A673 (cell line): ENCODE measurements at regions not wholly inside any gene's neighbourhood (a gene's known extent, or its start where the extent isn't known, plus 50 kb on each side); places are given as distances from the start of the nearest gene placed in this dataset.

Source experiments
- BruUV-seq: library from RNA; stranded (reverse); fragments of 400-500 nt; replicated peaks from 2 replicates; lab custom pipeline; 2021; lab: Mats Ljungman, UMichigan
- CTCF ChIA-PET: fragments of 300-600 bp; sonication (Branson Sonifier 250); formaldehyde crosslinking; loops from one replicate; lab custom pipeline; 2022; ENCODE audit warnings: antibody characterized with exemption; lab: Charles Lee
- POLR2A ChIA-PET: fragments of 300-600 bp; sonication (Branson Sonifier 250); formaldehyde crosslinking; loops from one replicate; lab custom pipeline; 2022; ENCODE audit warnings: antibody characterized with exemption; ENCODE audit not compliant: low non-redundant PET; lab: Charles Lee
- DNase-seq: peaks from one replicate; pipeline ENCODE4 v3.0.0-alpha.2; 2015; ENCODE audit warnings: low spot score
- H3K27ac ChIP-seq: fragments of 200-600 bp; sonication (generic); 2 replicates; pipeline ENCODE4 v1.5.1; 2016; ENCODE audit warnings: mixed run types, low read depth, mild to moderate bottlenecking, mixed read lengths, antibody characterized with exemption, low read length; ENCODE audit not compliant: poor library complexity, severe bottlenecking
- H3K27me3 ChIP-seq: fragments of 200-600 bp; sonication (generic); replicated peaks from 2 replicates; pipeline ENCODE4 v1.6.1; 2017; ENCODE audit warnings: mixed run types, low read depth, mild to moderate bottlenecking, mixed read lengths, antibody characterized with exemption, low read length; ENCODE audit not compliant: insufficient read depth, poor library complexity
- H3K36me3 ChIP-seq: fragments of 200-600 bp; sonication (generic); 2 replicates; pipeline ENCODE4 v1.6.1; 2016; ENCODE audit warnings: mixed run types, mild to moderate bottlenecking, mixed read lengths, antibody characterized with exemption, low read length; ENCODE audit not compliant: insufficient read depth, poor library complexity, severe bottlenecking
- H3K4me1 ChIP-seq: fragments of 200-600 bp; sonication (generic); 2 replicates; pipeline ENCODE4 v1.6.1; 2017; ENCODE audit warnings: mixed run types, mild to moderate bottlenecking, mixed read lengths, antibody characterized with exemption, low read length; ENCODE audit not compliant: insufficient read depth, poor library complexity, severe bottlenecking
- H3K4me3 ChIP-seq: fragments of 200-600 bp; sonication (generic); 2 replicates; pipeline ENCODE4 v1.5.1; 2016; ENCODE audit warnings: low read depth, mixed run types, mild to moderate bottlenecking, mixed read lengths, low read length; ENCODE audit not compliant: poor library complexity, severe bottlenecking
- H3K9me3 ChIP-seq: fragments of 200-600 bp; sonication (generic); 2 replicates; pipeline ENCODE4 v1.6.1; 2016; ENCODE audit warnings: mixed run types, low read depth, mild to moderate bottlenecking, mixed read lengths, antibody characterized with exemption, low read length; ENCODE audit not compliant: poor library complexity, severe bottlenecking
- EZH2 ChIP-seq: fragments of 200-600 bp; sonication (generic); IDR thresholded peaks from 2 replicates; pipeline ENCODE4 v1.6.1; 2017; ENCODE audit warnings: borderline replicate concordance, low read depth, mild to moderate bottlenecking, mixed read lengths, antibody characterized with exemption, low read length; ENCODE audit not compliant: poor library complexity, severe bottlenecking
- intact Hi-C: fragments of 100-400 bp; cut with micrococcal nuclease; formaldehyde crosslinking; loops from one replicate; pipeline ENCODE4 v1.10.0; 2022; ENCODE audit not compliant: unreplicated experiment
- TF ChIP-seq, protein P1 (sequence below): fragments of 300-800, 200-600 bp; sonication (generic); conservative IDR thresholded peaks from 2 replicates; pipeline ENCODE4 v1.5.1; 2017; ENCODE audit warnings: low read depth, mild to moderate bottlenecking, antibody characterized with exemption, low read length, moderate library complexity, mixed read lengths

DNA sequence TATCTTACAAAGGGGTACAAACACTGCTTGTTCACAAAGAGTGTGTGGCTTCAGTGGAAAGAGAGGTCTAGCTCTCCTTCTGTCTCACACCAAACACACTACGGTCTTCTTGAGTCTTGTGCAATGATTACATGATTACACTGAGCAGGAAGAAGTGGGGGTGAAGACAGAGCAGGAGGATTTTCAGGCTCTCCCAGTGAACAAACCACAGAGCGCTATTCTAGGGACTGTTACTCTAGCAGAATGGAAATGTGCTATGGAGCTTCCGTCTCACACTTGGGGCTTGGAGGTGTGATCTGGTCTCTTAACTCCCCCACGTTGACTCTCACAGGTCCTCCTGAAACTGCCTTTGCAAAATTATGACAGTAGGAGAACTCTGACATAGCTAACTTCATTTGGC is 203.4 kb downstream of the MYLK4 start:
- no peak for DNase-seq
- H3K27ac ChIP-seq: no peak overlapping the region
- no peaks in the 10 kb centered on the region for H3K4me1 ChIP-seq
- no peak overlapping the region for H3K4me3 ChIP-seq
- no peaks in the 10 kb centered on the region for H3K9me3 ChIP-seq
- ChIA-PET POLR2A (no interaction called here), CTCF (no interaction called here)
- BruUV-seq: no TSS peak
- intact Hi-C loops: no loop called here
- H3K36me3 ChIP-seq: no peaks in the 10 kb centered on the region
- no peaks in the 10 kb centered on the region for H3K27me3 ChIP-seq
- TF ChIP-seq EZH2: no peak
- TF ChIP-seq, protein P1, sequence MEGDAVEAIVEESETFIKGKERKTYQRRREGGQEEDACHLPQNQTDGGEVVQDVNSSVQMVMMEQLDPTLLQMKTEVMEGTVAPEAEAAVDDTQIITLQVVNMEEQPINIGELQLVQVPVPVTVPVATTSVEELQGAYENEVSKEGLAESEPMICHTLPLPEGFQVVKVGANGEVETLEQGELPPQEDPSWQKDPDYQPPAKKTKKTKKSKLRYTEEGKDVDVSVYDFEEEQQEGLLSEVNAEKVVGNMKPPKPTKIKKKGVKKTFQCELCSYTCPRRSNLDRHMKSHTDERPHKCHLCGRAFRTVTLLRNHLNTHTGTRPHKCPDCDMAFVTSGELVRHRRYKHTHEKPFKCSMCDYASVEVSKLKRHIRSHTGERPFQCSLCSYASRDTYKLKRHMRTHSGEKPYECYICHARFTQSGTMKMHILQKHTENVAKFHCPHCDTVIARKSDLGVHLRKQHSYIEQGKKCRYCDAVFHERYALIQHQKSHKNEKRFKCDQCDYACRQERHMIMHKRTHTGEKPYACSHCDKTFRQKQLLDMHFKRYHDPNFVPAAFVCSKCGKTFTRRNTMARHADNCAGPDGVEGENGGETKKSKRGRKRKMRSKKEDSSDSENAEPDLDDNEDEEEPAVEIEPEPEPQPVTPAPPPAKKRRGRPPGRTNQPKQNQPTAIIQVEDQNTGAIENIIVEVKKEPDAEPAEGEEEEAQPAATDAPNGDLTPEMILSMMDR: no peak

DNA sequence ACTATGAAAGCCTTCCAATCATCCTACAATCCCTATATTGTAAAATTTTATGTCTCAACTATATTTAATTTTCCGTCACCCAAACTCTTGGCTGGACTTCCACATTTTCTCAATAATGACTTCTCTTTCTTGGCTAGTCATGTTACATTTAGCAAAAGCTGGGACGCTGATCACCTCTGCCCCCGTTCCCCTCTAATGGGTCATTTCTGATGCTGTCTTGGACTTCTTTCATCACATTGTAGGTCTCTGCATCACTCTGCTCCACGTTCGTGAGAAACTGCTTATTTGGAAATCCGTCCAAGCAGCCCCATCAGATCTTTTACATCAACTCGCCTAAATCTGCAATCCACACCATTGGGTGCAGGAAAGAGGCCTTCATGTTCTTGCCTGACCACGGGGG is 203.8 kb downstream of the MYLK4 start:
- no peaks in the 10 kb centered on the region for H3K9me3 ChIP-seq
- CTCF ChIA-PET: no interaction called here
- no peak overlapping the region for H3K27ac ChIP-seq
- DNase-seq: no peak
- no TSS peak for BruUV-seq
- no peaks in the 10 kb centered on the region for H3K36me3 ChIP-seq
- no peaks in the 10 kb centered on the region for H3K27me3 ChIP-seq
- POLR2A ChIA-PET: no interaction called here
- H3K4me1 ChIP-seq: no peaks in the 10 kb centered on the region
- intact Hi-C loops: no loop called here
- H3K4me3 ChIP-seq: no peak overlapping the region
- TF ChIP-seq EZH2: no peak

GRCh38 chr6:2545383-2546038 is 205.2 kb downstream of the MYLK4 start:
- no peak overlapping the region for H3K27ac ChIP-seq
- no peaks in the 10 kb centered on the region for H3K36me3 ChIP-seq
- peak; percentile 24 for DNase-seq
- CTCF ChIA-PET: interaction anchor here (0.6 kb wide), 1 partner anchor 116 kb away, joined by 3 read pairs; no protein-coding TSS in a partner anchor
- no peak overlapping the region for H3K4me3 ChIP-seq
- POLR2A ChIA-PET: no interaction called here
- no TSS peak for BruUV-seq
- H3K4me1 ChIP-seq: no peaks in the 10 kb centered on the region
- H3K9me3 ChIP-seq: no peaks in the 10 kb centered on the region
- intact Hi-C loops: no loop called here
- TF ChIP-seq, protein P1: no peak
- no peak for TF ChIP-seq EZH2
- no peaks in the 10 kb centered on the region for H3K27me3 ChIP-seq

DNA sequence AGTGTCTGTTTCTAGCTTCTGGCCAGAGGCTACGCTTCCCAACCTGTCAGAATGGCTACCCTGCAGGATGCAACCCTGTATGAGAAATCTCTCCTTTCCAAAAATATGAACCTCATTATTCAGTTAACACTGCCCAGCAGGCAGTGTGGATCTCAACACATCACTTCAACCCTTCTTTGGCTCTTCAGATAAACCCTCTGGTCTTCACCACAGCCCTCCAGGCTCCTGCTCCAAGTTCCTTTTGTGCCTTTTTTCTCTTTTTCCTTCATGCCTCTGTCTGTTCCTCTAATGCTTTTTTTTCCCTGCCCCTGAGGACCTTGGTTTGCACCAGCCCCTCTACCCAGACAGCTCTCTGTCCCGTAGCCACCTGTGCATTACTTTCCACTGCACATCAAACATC is 207.4 kb downstream of the MYLK4 start:
- H3K4me1 ChIP-seq: no peaks in the 10 kb centered on the region
- ChIA-PET POLR2A (interaction anchor here (0.6 kb wide), 1 partner anchor 886 kb away, joined by 3 read pairs; no protein-coding TSS in a partner anchor), CTCF (no interaction called here)
- no peak for DNase-seq
- H3K36me3 ChIP-seq: no peaks in the 10 kb centered on the region
- H3K27me3 ChIP-seq: no peaks in the 10 kb centered on the region
- H3K27ac ChIP-seq: no peak overlapping the region
- H3K9me3 ChIP-seq: no peaks in the 10 kb centered on the region
- TF ChIP-seq, protein P1: no peak
- TF ChIP-seq EZH2: no peak
- no TSS peak for BruUV-seq
- H3K4me3 ChIP-seq: no peak overlapping the region
- intact Hi-C loops: no loop called here
